Lower leg skin (tissue), 4 donors: ENCODE measurements at regions not wholly inside any gene's neighbourhood (a gene's known extent, or its start where the extent isn't known, plus 50 kb on each side); places are given as distances from the start of the nearest gene placed in this dataset.

Experiments
- DNase-seq, 2 donors: peaks; one replicate each; pipeline ENCODE4 v3.0.0-alpha.2; 2019; ENCODE audit warnings: low spot score in 2 of 2
- H3K4me3 ChIP-seq: fragments of 200-600 bp; sonication (generic); 2 replicates; pipeline ENCODE4 v1.5.1; 2017; ENCODE audit warnings: mild to moderate bottlenecking, low read depth; ENCODE audit not compliant: poor library complexity, severe bottlenecking
- POLR2A ChIP-seq, 2 donors: fragments of 450-650 bp; IDR thresholded peaks; one replicate each; pipeline ENCODE4 v1.6.1; 2016 to 2017; ENCODE audit warnings: antibody characterized with exemption in 2 of 2, mild to moderate bottlenecking in 1 of 2, moderate library complexity in 1 of 2
- WGBS, 2 donors: methylation state at CpG; one replicate each; pipeline ENCODE4 v1.1.5; 2018; 5-methylcytosine and 5-hydroxymethylcytosine counted together
- intact Hi-C: fragments of 100-400 bp; cut with DNase I; formaldehyde crosslinking; loops from one replicate; pipeline ENCODE4 v1.15.0; 2023; ENCODE audit warnings: low total_unique reads
- TF ChIP-seq, protein P1 (sequence below), 3 donors: fragments of 450-650 bp; IDR thresholded peaks; one replicate each; pipeline ENCODE4 v1.5.1; 2016; ENCODE audit warnings: antibody characterized with exemption in 3 of 3, mild to moderate bottlenecking in 3 of 3, moderate library complexity in 2 of 3

DNA sequence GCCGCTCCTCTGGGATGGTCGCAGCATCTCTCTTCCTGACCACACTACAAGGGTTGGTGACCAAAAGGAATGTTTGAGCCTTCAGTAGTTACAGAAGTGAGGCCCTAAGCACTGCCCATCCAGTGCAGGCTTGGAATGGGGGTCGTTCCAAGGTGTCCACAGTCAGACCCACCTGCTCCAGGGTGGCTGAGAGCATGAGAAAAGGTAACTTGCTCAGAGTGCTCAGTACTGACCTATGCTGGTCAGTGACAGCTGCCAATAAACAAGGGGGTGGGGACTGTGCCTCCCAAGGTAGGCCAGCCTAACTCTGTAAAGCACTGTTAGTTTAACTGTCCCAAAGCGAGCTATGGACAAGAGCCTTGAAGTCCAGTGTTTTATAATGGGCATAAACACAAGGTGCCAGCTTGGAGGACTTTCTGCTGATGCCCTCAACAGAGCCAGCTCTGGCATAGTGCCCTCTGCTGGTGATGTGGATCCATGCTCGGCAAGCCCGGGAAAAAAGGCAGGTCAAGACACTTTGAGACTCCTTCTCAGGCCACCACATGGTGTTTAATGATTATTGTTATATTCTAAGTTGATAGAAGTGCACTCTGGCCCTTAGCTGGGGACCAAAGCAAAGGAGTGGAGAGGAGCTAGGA, 78.1 kb upstream of the DNAH14 start:
- 54 to 60% methylated on average over 6 of the region's 6 CpGs for WGBS, 2 donors
- no peak overlapping the region for H3K4me3 ChIP-seq
- DNase-seq, result peak; percentile 30 to 89
- intact Hi-C loops, result loop anchor here (5.0 to 10.0 kb wide), 2 partner anchors 207 to 339 kb away; no protein-coding TSS in a partner anchor
- TF ChIP-seq POLR2A (IDR thresholded peaks at IDR 0.05), result no peak
- TF ChIP-seq, protein P1, sequence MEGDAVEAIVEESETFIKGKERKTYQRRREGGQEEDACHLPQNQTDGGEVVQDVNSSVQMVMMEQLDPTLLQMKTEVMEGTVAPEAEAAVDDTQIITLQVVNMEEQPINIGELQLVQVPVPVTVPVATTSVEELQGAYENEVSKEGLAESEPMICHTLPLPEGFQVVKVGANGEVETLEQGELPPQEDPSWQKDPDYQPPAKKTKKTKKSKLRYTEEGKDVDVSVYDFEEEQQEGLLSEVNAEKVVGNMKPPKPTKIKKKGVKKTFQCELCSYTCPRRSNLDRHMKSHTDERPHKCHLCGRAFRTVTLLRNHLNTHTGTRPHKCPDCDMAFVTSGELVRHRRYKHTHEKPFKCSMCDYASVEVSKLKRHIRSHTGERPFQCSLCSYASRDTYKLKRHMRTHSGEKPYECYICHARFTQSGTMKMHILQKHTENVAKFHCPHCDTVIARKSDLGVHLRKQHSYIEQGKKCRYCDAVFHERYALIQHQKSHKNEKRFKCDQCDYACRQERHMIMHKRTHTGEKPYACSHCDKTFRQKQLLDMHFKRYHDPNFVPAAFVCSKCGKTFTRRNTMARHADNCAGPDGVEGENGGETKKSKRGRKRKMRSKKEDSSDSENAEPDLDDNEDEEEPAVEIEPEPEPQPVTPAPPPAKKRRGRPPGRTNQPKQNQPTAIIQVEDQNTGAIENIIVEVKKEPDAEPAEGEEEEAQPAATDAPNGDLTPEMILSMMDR (IDR thresholded peaks at IDR 0.05), result no peak

DNA sequence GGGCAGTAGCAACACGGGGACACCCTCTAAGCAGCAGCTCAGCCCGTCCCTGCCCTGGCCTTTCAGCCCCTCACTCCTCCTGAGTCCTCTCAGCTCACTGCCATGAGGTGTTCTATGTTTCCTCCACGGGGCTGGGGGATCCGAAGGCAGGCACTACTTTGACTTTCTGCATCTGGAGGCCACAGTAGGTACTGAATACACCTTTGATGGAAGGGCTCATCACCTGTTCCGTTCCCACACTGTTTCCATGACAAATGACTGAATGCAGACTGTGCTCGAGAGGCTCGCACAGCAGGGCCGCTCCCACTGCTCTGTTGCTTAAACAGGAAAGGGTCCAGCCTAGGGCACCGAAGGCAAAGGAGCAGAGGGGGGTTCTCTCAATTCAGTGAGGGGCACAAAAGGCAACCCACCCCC, 77.6 kb upstream of the DNAH14 start:
- H3K4me3 ChIP-seq, result no peak overlapping the region
- intact Hi-C loops, result loop anchor here (5.0 to 10.0 kb wide), 2 partner anchors 207 to 340 kb away; no protein-coding TSS in a partner anchor
- TF ChIP-seq POLR2A (IDR thresholded peaks at IDR 0.05), result no peak
- TF ChIP-seq, protein P1 (IDR thresholded peaks at IDR 0.05), result no peak
- no peak for DNase-seq
- WGBS, 2 donors, result 71 to 72% methylated on average over 9 of the region's 9 CpGs

DNA sequence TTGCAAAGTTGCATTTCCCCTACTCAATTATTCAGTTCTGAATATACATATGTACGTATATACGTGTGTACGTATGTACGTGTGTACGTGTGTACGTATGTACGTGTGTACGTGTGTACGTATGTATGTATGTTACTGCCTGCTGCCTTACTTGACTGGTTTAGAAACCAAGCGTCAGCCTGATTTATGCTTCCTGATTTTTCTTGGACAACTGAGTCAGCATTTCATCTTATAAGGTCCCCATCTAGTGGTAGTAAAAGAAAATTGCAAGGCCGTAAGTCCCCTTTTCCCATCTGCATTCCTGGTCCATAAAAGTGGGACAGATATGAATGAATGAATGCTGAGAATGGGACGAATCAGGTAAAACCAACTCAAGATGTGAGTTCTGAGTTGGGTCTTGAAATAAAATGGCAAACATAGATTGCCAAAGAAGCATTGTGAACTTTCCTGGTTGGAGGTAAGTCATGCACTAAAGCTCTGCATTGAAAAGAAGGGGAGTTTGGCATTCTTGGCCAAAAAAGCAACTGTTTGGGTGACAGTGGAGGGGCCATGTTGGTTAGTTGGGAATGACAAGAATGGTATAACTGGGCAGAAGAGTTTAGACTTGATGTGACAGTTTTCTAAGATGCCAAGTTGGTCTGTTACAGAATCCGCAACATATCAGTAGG, 76.4 kb upstream of the DNAH14 start:
- no peak for TF ChIP-seq POLR2A (IDR thresholded peaks at IDR 0.05)
- TF ChIP-seq, protein P1 (IDR thresholded peaks at IDR 0.05), result peak in 1 of 3 donors; percentile 64
- no peak overlapping the region for H3K4me3 ChIP-seq
- 39 to 42% methylated on average over 13 of the region's 13 CpGs for whole genome bisulfite sequencing, 2 donors
- intact Hi-C loops, result loop anchor here (5.0 to 10.0 kb wide), 2 partner anchors 208 to 341 kb away; no protein-coding TSS in a partner anchor
- DNase-seq, result no peak

DNA sequence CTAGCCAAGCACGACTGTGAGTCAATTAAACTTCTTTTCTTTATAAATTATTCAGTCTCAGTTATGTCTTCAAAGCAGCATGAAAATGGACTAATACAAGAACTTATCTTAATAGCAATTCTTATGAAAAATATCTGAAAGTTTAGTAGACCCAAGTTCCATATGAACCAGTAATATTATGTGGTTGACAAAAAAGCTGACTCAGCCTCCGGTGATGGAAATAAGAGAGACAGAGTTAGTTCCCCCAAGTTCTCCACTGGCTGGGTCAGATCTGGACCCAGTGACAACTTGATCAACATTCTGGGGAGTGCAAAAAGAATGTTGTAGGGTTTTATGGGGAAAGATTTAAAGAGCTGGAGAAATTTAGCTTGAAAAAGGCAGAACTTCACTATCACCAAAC, 72.5 kb upstream of the DNAH14 start:
- no peak for DNase-seq
- no peak overlapping the region for H3K4me3 ChIP-seq
- WGBS, 2 donors, result 76 to 94% methylated on average over 2 of the region's 2 CpGs
- TF ChIP-seq, protein P1 (IDR thresholded peaks at IDR 0.05), result no peak
- no peak for TF ChIP-seq POLR2A (IDR thresholded peaks at IDR 0.05)
- intact Hi-C loops, result loop anchor here (10.0 kb wide), 1 partner anchor 212 kb away; no protein-coding TSS in a partner anchor

DNA sequence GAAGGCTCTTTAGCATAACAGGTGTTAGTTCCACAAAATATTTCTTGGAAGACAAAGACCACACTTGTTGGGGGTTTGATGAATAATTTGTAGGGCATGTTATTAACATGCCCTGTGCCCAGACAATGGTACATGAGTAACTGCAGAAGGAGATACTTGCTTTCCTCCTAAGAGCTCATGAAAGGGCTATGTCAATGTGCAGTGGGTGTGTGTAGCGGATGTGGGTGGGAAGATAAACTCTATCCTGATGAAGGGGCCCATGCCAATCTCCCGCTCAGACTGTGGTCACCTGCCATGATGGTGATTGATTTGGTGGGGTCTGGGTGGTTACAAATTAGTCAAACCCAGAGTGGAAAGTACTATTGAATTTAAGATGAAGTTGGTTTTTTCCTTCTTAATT, 69.8 kb upstream of the DNAH14 start:
- H3K4me3 ChIP-seq, result no peak overlapping the region
- intact Hi-C loops, result loop anchor here (10.0 kb wide), 1 partner anchor 215 kb away; no protein-coding TSS in a partner anchor
- no peak for TF ChIP-seq POLR2A (IDR thresholded peaks at IDR 0.05)
- TF ChIP-seq, protein P1 (IDR thresholded peaks at IDR 0.05), result no peak
- no peak for DNase-seq
- WGBS, 2 donors, result 88% methylated on average over 2 of the region's 2 CpGs
